K562 (cell line): ENCODE measurements at regions not wholly inside any gene's neighbourhood (a gene's known extent, or its start where the extent isn't known, plus 50 kb on each side); places are given as distances from the start of the nearest gene placed in this dataset.

ENCODE experiments used
- ATAC-seq: fragments of 200-7000 bp; cut with Tn5 transposase; 3 replicates; pipeline ENCODE4 v1.9.1; 2020; ENCODE audit warnings: moderate library complexity
- BruUV-seq: library from RNA; stranded (reverse); fragments of 400-500 nt; replicated peaks from 2 replicates; lab custom pipeline; 2021; lab: Mats Ljungman, UMichigan
- CTCF ChIA-PET: fragments of 300-600 bp; formaldehyde crosslinking; extraction: SDS; loops from one replicate; lab custom pipeline; 2021; ENCODE audit warnings: low intra/inter-chr PET ratio; lab: Yijun Ruan, JAX
- POLR2A ChIA-PET: fragments of 300-600, 350-650 bp; sonication (Branson Sonifier 250); formaldehyde crosslinking; extraction: SDS; loops from one replicate; lab custom pipeline; 2021; ENCODE audit warnings: antibody characterized with exemption, inconsistent platforms; lab: Yijun Ruan, JAX
- DNase-seq, 4 experiments: peaks; one replicate each; pipeline versions ENCODE4 v3.0.0 to v3.0.0-alpha.2; 2011 to 2018; ENCODE audit warnings: low spot score in 3 of 4, mixed read lengths in 3 of 4; ENCODE audit errors: extremely low read depth in 1 of 4
- FAIRE-seq: peaks from 2 replicates; lab custom pipeline; 2011; peaks lifted over from hg19 to GRCh38; lab: Jason Lieb, UNC
- H2AFZ ChIP-seq: 2 replicates; pipeline ENCODE4 v1.6.0; 2011; ENCODE audit warnings: low read depth, low read length, control low read depth, inconsistent platforms
- H3K27ac ChIP-seq: fragments of 200-600 bp; 3 replicates; pipeline ENCODE4 v1.8.0; 2011; ENCODE audit warnings: low read depth, mild to moderate bottlenecking, control low read depth, inconsistent platforms, low read length, moderate library complexity, mixed read lengths; ENCODE audit errors: extremely low read depth
- H3K27me3 ChIP-seq, 2 experiments: fragments of 300-600 bp in 1 of 2; 2 replicates in 1 of 2; 3 replicates in 1 of 2; pipeline versions ENCODE4 v1.6.0 to v1.8.0; 2011; ENCODE audit warnings: inconsistent platforms in 2 of 2, low read length in 2 of 2, mild to moderate bottlenecking in 1 of 2, mixed read lengths in 1 of 2, moderate library complexity in 1 of 2; ENCODE audit not compliant: control insufficient read depth in 2 of 2, insufficient read depth in 2 of 2
- H3K36me3 ChIP-seq: fragments of 300-600 bp; 3 replicates; pipeline ENCODE4 v1.8.0; 2011; ENCODE audit warnings: mild to moderate bottlenecking, low read length, inconsistent platforms; ENCODE audit not compliant: control insufficient read depth, insufficient read depth
- H3K4me1 ChIP-seq, 2 experiments: fragments of 200-600 bp in 1 of 2; replicated peaks in 1 of 2; 2 replicates in 1 of 2; 3 replicates in 1 of 2; pipeline versions ENCODE4 v1.5.1 to v1.8.0; 2011; ENCODE audit warnings: inconsistent platforms in 2 of 2, low read length in 2 of 2, mild to moderate bottlenecking in 1 of 2, mixed read lengths in 1 of 2, moderate library complexity in 1 of 2; ENCODE audit not compliant: control insufficient read depth in 2 of 2, insufficient read depth in 2 of 2
- H3K4me2 ChIP-seq: 2 replicates; pipeline ENCODE4 v1.6.1; 2011; ENCODE audit warnings: low read length, control low read depth, inconsistent platforms, mixed read lengths; ENCODE audit not compliant: insufficient read depth
- H3K4me3 ChIP-seq: fragments of 200-600 bp; sonication (generic), shearing (Covaris generic); 2 replicates; pipeline ENCODE4 v1.5.1; 2016; ENCODE audit warnings: control low read depth, inconsistent platforms
- H3K79me2 ChIP-seq: fragments of 200-600 bp; 3 replicates; pipeline ENCODE4 v1.8.0; 2011; ENCODE audit warnings: low read length, inconsistent platforms; ENCODE audit not compliant: control insufficient read depth, insufficient read depth
- H3K9ac ChIP-seq, 2 experiments: 2 replicates each; pipeline versions ENCODE4 v1.6.0 to v1.6.1; 2011; ENCODE audit warnings: low read depth in 2 of 2, low read length in 2 of 2, control low read depth in 1 of 2, inconsistent platforms in 1 of 2, mild to moderate bottlenecking in 1 of 2, mixed read lengths in 1 of 2; ENCODE audit not compliant: insufficient read depth in 1 of 2
- H3K9me1 ChIP-seq: one replicate; pipeline ENCODE4 v1.6.0; 2011; ENCODE audit warnings: inconsistent platforms, mild to moderate bottlenecking, low read length, moderate library complexity; ENCODE audit not compliant: control insufficient read depth, insufficient read depth
- H3K9me3 ChIP-seq: replicated peaks from 2 replicates; pipeline ENCODE4 v1.5.1; 2011; ENCODE audit warnings: low read depth, low read length, inconsistent platforms; ENCODE audit not compliant: control insufficient read depth, insufficient read depth
- H4K20me1 ChIP-seq: replicated peaks from 2 replicates; pipeline ENCODE4 v1.6.1; 2011; ENCODE audit warnings: low read length, inconsistent platforms, mixed read lengths; ENCODE audit not compliant: control insufficient read depth, insufficient read depth
- GABPB2 ChIP-seq: fragments of 250-450 bp; sonication (Bioruptor Pico); conservative IDR thresholded peaks from 2 replicates; pipeline ENCODE4 v1.5.1; 2021; ENCODE audit warnings: mild to moderate bottlenecking
- HIVEP1 ChIP-seq: fragments of 250-450 bp; sonication (Bioruptor Pico); IDR thresholded peaks from 2 replicates; pipeline ENCODE4 v1.4.0; 2020; ENCODE audit warnings: mild to moderate bottlenecking
- KAT8 ChIP-seq: fragments of 450-650 bp; IDR thresholded peaks from 2 replicates; pipeline ENCODE4 v1.6.1; 2016; ENCODE audit warnings: low read depth, mild to moderate bottlenecking
- MTA2 ChIP-seq: fragments of 450-650 bp; IDR thresholded peaks from 2 replicates; pipeline ENCODE4 v1.6.1; 2016; ENCODE audit warnings: low read depth
- RAD21 ChIP-seq, 2 experiments: fragments of 250-450 bp in 1 of 2; fragments of 450-650 bp in 1 of 2; sonication (Bioruptor Pico) in 1 of 2; formaldehyde crosslinking in 1 of 2; IDR thresholded peaks in 1 of 2; conservative IDR thresholded peaks in 1 of 2; 2 replicates each; pipeline versions ENCODE4 v1.4.0 to v1.8.0; 2020 to 2022; ENCODE audit warnings: mild to moderate bottlenecking in 2 of 2, moderate library complexity in 1 of 2
- SIN3B ChIP-seq: fragments of 450-650 bp; IDR thresholded peaks from 2 replicates; pipeline ENCODE4 v1.6.1; 2017; ENCODE audit warnings: low read depth, mild to moderate bottlenecking, moderate library complexity
- YY1 ChIP-seq, 3 experiments: IDR thresholded peaks; 2 replicates each; pipeline ENCODE4 v1.6.1; 2011; ENCODE audit warnings: low read length in 2 of 3, mild to moderate bottlenecking in 2 of 3, moderate library complexity in 2 of 3, borderline replicate concordance in 1 of 3, control low read depth in 1 of 3, low read depth in 1 of 3; ENCODE audit not compliant: insufficient read depth in 3 of 3, insufficient replicate concordance in 2 of 3, control insufficient read depth in 1 of 3, insufficient read length in 1 of 3; ENCODE audit errors: extremely low read depth in 1 of 3
- ZC3H8 ChIP-seq: fragments of 450-650 bp; IDR thresholded peaks from 2 replicates; pipeline ENCODE4 v1.6.1; 2017
- ZFP36 ChIP-seq: fragments of 150-350 bp; IDR thresholded peaks from 2 replicates; pipeline ENCODE4 v1.6.1; 2018; ENCODE audit warnings: low read length, low read depth; ENCODE audit not compliant: partially characterized antibody
- ZNF124 ChIP-seq: sonication (generic); formaldehyde crosslinking; IDR thresholded peaks from 2 replicates; pipeline ENCODE4 v1.8.1; 2022; ENCODE audit warnings: missing genetic modification reagents
- ZNF23 ChIP-seq: fragments of 250-450 bp; sonication (Bioruptor Pico); IDR thresholded peaks from 2 replicates; pipeline ENCODE4 v1.4.0; 2020; ENCODE audit warnings: mild to moderate bottlenecking
- WGBS: fragments of 100-300 bp; shearing (Covaris generic); methylation state at CpG from one replicate; pipeline ENCODE4 v1.1.6; 2016; ENCODE audit warnings: low coverage, mixed read lengths; ENCODE audit not compliant: insufficient coverage; ENCODE audit errors: missing lambda C conversion rate; 5-methylcytosine and 5-hydroxymethylcytosine counted together
- in situ Hi-C: fragments of 300-500 bp; cut with MboI; formaldehyde crosslinking; loops from 4 replicates; pipeline ENCODE4 v1.15.0; 2018; ENCODE audit warnings: inconsistent platforms, mixed read lengths
- intact Hi-C: fragments of 100-400 bp; cut with micrococcal nuclease; formaldehyde crosslinking; loops from 2 replicates; pipeline ENCODE4 v1.14.2; 2022
- TF ChIP-seq, protein P1 (sequence below): sonication (generic); formaldehyde crosslinking; IDR thresholded peaks from 2 replicates; pipeline ENCODE4 v1.9.0; 2022; ENCODE audit warnings: mild to moderate bottlenecking, missing genetic modification reagents
- TF ChIP-seq, protein P2 (sequence below): sonication (generic); formaldehyde crosslinking; IDR thresholded peaks from 2 replicates; pipeline ENCODE4 v1.8.1; 2022; ENCODE audit warnings: missing genetic modification reagents
- TF ChIP-seq, protein P3 (sequence below): sonication (generic); formaldehyde crosslinking; IDR thresholded peaks from 2 replicates; pipeline ENCODE4 v1.4.0; 2020; ENCODE audit warnings: mild to moderate bottlenecking, missing genetic modification reagents

DNA sequence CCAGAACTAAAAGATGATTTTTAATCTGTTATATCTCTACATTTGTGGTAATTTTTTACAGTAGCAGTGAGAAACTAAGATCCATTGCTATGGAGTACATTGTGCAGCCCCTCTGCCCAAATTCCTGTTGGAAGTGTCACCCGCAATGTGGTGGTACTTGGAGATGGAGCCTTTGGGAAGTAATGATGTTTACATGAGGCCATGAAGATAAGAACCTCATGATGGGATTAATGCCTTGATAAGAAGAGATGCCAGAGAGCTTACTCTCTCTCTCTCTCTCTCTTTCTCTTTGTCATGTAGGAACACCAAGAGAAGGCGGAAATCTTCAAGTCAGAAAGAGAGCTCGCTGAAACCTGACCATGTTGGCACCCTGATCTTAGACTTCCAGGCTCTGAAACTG, 535.4 kb downstream of the PID1 start:
- no peak for TF ChIP-seq HIVEP1 (CRISPR knock-in tag)
- TF ChIP-seq ZNF124 (CRISPR knock-in tag): no peak
- intact Hi-C loops: no loop called here
- FAIRE-seq: no peak
- POLR2A ChIA-PET: no interaction called here
- Histone ChIP-seq H3K27me3 (no peaks in the 10 kb centered on the region), H3K27ac (no peak overlapping the region), H4K20me1 (no peaks in the 10 kb centered on the region), H2AFZ (no peak overlapping the region), H3K4me3 (no peak overlapping the region), H3K9me3 (no peaks in the 10 kb centered on the region), H3K79me2 (no peaks in the 10 kb centered on the region), H3K9me1 (no peaks in the 10 kb centered on the region), H3K4me2 (no peak overlapping the region), H3K9ac (no peak overlapping the region), H3K4me1 (no peaks in the 10 kb centered on the region), H3K36me3 (no peaks in the 10 kb centered on the region)
- WGBS: 0% methylated on average over 3 of the region's 3 CpGs
- in situ Hi-C loops: no loop called here
- ATAC-seq: no peak
- CTCF ChIA-PET: no interaction called here
- no TSS peak for BruUV-seq
- no peak for DNase-seq

DNA sequence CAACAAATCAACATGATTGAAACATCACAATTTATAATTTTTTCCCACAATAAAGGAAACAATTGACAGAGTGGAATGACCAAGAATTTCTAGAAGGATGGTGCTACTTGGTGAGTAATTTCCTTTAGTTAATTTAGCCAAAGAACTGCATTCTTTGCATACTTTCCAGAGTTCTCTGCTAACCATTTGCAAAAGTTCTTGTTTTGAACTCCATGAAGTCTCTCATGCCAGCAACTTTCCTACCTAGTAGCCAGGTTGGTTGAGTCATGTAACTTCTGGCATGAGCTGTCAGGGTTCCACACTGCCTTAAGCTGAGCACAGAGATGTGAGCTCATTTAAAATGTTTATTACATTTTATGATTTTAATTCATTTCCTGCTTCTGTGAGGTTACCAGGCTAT, 539.6 kb downstream of the PID1 start:
- H3K27ac ChIP-seq: no peak overlapping the region
- H3K9me3 ChIP-seq: no peaks in the 10 kb centered on the region
- no peaks in the 10 kb centered on the region for H4K20me1 ChIP-seq
- ChIA-PET POLR2A (no interaction called here), CTCF (no interaction called here)
- intact Hi-C loops: no loop called here
- H3K4me2 ChIP-seq: no peak overlapping the region
- H3K9me1 ChIP-seq: no peaks in the 10 kb centered on the region
- no peak overlapping the region for H2AFZ ChIP-seq
- DNase-seq (no peak), ATAC-seq (no peak), FAIRE-seq (no peak)
- no TSS peak for BruUV-seq
- in situ Hi-C loops: no loop called here
- H3K4me3 ChIP-seq: no peak overlapping the region
- H3K27me3 ChIP-seq: no peaks in the 10 kb centered on the region
- no peak overlapping the region for H3K9ac ChIP-seq
- H3K36me3 ChIP-seq: no peaks in the 10 kb centered on the region
- H3K4me1 ChIP-seq: no peaks in the 10 kb centered on the region
- no peaks in the 10 kb centered on the region for H3K79me2 ChIP-seq
- TF ChIP-seq, protein P1, sequence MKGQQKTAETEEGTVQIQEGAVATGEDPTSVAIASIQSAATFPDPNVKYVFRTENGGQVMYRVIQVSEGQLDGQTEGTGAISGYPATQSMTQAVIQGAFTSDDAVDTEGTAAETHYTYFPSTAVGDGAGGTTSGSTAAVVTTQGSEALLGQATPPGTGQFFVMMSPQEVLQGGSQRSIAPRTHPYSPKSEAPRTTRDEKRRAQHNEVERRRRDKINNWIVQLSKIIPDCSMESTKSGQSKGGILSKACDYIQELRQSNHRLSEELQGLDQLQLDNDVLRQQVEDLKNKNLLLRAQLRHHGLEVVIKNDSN: no peak
- no peak for TF ChIP-seq SIN3B
- no peak for TF ChIP-seq MTA2
- no peak for TF ChIP-seq RAD21 (CRISPR knock-in tag; conservative IDR thresholded peaks at IDR 0.05 in 1 of 2, IDR thresholded peaks at IDR 0.05 in 1 of 2)
- no peak for TF ChIP-seq YY1 (IDR thresholded peaks at IDR 0.05; ENCODE audit: borderline replicate concordance in 1 of 3, control insufficient read depth in 1 of 3, extremely low read depth in 1 of 3, insufficient read depth in 3 of 3, insufficient read length in 1 of 3, insufficient replicate concordance in 2 of 3, low read depth in 1 of 3, low read length in 2 of 3)
- TF ChIP-seq ZFP36: no peak
- TF ChIP-seq GABPB2: no peak
- no peak for TF ChIP-seq KAT8
- TF ChIP-seq, protein P2, sequence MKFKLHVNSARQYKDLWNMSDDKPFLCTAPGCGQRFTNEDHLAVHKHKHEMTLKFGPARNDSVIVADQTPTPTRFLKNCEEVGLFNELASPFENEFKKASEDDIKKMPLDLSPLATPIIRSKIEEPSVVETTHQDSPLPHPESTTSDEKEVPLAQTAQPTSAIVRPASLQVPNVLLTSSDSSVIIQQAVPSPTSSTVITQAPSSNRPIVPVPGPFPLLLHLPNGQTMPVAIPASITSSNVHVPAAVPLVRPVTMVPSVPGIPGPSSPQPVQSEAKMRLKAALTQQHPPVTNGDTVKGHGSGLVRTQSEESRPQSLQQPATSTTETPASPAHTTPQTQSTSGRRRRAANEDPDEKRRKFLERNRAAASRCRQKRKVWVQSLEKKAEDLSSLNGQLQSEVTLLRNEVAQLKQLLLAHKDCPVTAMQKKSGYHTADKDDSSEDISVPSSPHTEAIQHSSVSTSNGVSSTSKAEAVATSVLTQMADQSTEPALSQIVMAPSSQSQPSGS (CRISPR knock-in tag): no peak
- no peak for TF ChIP-seq ZNF23 (CRISPR knock-in tag)
- TF ChIP-seq, protein P3, sequence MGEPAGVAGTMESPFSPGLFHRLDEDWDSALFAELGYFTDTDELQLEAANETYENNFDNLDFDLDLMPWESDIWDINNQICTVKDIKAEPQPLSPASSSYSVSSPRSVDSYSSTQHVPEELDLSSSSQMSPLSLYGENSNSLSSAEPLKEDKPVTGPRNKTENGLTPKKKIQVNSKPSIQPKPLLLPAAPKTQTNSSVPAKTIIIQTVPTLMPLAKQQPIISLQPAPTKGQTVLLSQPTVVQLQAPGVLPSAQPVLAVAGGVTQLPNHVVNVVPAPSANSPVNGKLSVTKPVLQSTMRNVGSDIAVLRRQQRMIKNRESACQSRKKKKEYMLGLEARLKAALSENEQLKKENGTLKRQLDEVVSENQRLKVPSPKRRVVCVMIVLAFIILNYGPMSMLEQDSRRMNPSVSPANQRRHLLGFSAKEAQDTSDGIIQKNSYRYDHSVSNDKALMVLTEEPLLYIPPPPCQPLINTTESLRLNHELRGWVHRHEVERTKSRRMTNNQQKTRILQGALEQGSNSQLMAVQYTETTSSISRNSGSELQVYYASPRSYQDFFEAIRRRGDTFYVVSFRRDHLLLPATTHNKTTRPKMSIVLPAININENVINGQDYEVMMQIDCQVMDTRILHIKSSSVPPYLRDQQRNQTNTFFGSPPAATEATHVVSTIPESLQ (CRISPR knock-in tag): no peak
- TF ChIP-seq ZC3H8: no peak
